PFSK-1 (cell line): ENCODE measurements at regions not wholly inside any gene's neighbourhood (a gene's known extent, or its start where the extent isn't known, plus 50 kb on each side); places are given as distances from the start of the nearest gene placed in this dataset.

Experiments
- FOXP2 ChIP-seq: optimal IDR thresholded peaks from 2 replicates; pipeline ENCODE3; 2011; ENCODE audit warnings: borderline replicate concordance, control low read depth, inconsistent platforms; ENCODE audit not compliant: insufficient read depth; ENCODE audit errors: extremely low read length, extremely low read depth
- POLR2AphosphoS5 ChIP-seq: IDR thresholded peaks from 2 replicates; pipeline ENCODE4 v1.6.1; 2012; ENCODE audit warnings: low read depth, mild to moderate bottlenecking, control low read depth, low read length, moderate library complexity
- REST ChIP-seq, 2 experiments: IDR thresholded peaks; 2 replicates each; pipeline versions ENCODE4 v1.6.1 to v1.8.0; 2011 to 2012; ENCODE audit warnings: low read depth in 2 of 2, low read length in 2 of 2, control low read depth in 1 of 2, inconsistent platforms in 1 of 2, mild to moderate bottlenecking in 1 of 2, moderate library complexity in 1 of 2; ENCODE audit not compliant: insufficient read depth in 1 of 2
- SIN3A ChIP-seq: IDR thresholded peaks from 2 replicates; pipeline ENCODE4 v1.6.1; 2012; ENCODE audit warnings: mild to moderate bottlenecking, low read length, moderate library complexity, borderline replicate concordance; ENCODE audit not compliant: insufficient read depth
- TAF1 ChIP-seq: IDR thresholded peaks from 2 replicates; pipeline ENCODE4 v1.6.1; 2012; ENCODE audit warnings: low read length, control low read depth, borderline replicate concordance; ENCODE audit not compliant: insufficient read depth

- TF ChIP-seq TAF1 (no peak), FOXP2 (no peak), SIN3A (no peak), REST (IDR thresholded peaks at IDR 0.05; ENCODE audit: insufficient read depth in 1 of 2, low read depth in 2 of 2, low read length in 2 of 2) (no peak), POLR2AphosphoS5 (no peak)
Measured at GRCh38 chr3:153437666-153438065, 275.6 kb downstream of the RAP2B start.

- TF ChIP-seq FOXP2 (no peak), REST (IDR thresholded peaks at IDR 0.05; ENCODE audit: insufficient read depth in 1 of 2, low read depth in 2 of 2, low read length in 2 of 2) (no peak), TAF1 (no peak), POLR2AphosphoS5 (no peak), SIN3A (no peak)
Measured at GRCh38 chr3:153438271-153438670, 276.2 kb downstream of the RAP2B start.

GRCh38 chr3:153439780-153440179 lies 277.8 kb downstream of the RAP2B start:
- TF ChIP-seq POLR2AphosphoS5 = no peak
- TF ChIP-seq TAF1 = no peak
- TF ChIP-seq REST (IDR thresholded peaks at IDR 0.05; ENCODE audit: insufficient read depth in 1 of 2, low read depth in 2 of 2, low read length in 2 of 2) = no peak
- no peak for TF ChIP-seq SIN3A
- no peak for TF ChIP-seq FOXP2

- TF ChIP-seq REST (IDR thresholded peaks at IDR 0.05; ENCODE audit: insufficient read depth in 1 of 2, low read depth in 2 of 2, low read length in 2 of 2) = no peak
- no peak for TF ChIP-seq TAF1
- no peak for TF ChIP-seq FOXP2
- no peak for TF ChIP-seq SIN3A
- no peak for TF ChIP-seq POLR2AphosphoS5
Measured at GRCh38 chr3:153440311-153440710, 278.3 kb downstream of the RAP2B start.

- TF ChIP-seq TAF1 (no peak), POLR2AphosphoS5 (no peak), REST (IDR thresholded peaks at IDR 0.05; ENCODE audit: insufficient read depth in 1 of 2, low read depth in 2 of 2, low read length in 2 of 2) (no peak), FOXP2 (no peak), SIN3A (no peak)
Measured at GRCh38 chr3:153442386-153442785, 280.4 kb downstream of the RAP2B start.
